Right kidney (tissue), 1 donor: ENCODE measurements at regions not wholly inside any gene's neighbourhood (a gene's known extent, or its start where the extent isn't known, plus 50 kb on each side); places are given as distances from the start of the nearest gene placed in this dataset.
A peak's percentile ranks its signal among the peaks of the same experiment; 100 is the strongest.

Experiments used
- DNase-seq: peaks from one replicate; pipeline ENCODE4 v3.0.0-alpha.2; 2016

DNA sequence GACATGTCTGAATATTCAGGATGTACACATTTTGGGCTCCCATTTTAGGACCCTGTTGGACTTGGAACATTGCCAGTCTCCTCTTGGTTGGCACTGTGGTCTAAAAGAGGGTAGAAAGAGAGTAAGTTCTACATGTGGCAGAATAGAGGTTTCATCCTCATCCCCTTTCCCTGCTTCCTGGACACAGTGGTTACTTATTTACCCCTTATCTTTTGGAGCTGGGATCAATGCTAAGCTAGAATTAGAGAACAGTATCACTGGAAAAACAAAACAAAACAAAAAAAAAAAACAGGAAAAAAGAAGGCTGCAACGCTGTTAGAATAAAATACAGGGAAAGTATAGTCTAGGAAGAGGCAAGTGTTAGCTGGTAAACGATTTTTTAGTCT, 790.6 kb downstream of the MAFB start:
- no peak for DNase-seq

DNA sequence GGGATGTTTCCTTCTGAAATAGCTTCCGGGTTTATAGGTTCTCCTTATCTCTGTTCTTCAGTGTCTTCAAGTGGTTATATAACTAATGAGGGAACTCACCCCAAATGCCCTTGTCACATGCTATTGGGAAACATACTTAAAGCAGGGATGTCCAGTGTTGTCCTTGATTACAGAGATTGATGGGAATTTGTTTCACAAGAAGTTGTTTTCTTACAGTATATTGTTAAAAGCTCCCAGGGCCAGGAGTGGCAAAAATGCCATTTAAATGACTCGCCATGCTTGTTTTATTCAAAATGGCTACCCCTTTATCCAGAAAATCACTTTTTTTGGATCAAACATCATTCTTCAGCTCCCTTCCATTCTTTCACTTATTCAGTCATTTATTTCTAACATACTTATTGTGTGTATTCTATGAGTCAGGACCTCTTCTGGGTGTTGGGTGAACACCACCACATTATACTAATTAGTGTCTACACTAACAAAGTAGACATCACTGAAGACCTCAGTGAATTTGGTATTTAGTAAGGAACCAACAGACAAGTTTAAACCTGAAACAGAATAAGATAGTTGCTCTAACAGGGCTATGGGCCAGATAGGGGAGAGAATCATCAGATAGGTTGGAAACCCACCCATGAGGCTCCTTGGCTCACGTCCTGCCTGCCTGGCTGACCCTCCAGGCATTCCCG, 791.1 kb downstream of the MAFB start:
- no peak for DNase-seq

DNA sequence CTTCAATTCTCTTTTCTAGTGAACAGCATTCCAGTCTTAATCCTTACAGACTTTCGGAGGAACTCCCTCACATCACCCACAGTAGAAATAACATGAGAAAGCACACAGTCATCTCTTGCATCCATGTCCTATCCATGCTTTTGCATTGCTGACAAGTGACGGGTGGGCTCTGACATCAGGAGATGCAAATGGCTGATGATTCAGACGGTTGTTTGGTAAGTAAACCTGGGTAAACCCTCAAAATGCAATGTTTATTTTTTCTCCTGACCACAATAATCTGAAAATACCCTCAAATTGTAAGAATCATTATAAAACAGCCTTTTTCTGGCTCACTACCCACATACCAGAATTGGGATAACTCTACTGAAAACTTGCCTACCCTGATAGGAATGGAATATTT, 792.0 kb downstream of the MAFB start:
- DNase-seq: no peak

DNA sequence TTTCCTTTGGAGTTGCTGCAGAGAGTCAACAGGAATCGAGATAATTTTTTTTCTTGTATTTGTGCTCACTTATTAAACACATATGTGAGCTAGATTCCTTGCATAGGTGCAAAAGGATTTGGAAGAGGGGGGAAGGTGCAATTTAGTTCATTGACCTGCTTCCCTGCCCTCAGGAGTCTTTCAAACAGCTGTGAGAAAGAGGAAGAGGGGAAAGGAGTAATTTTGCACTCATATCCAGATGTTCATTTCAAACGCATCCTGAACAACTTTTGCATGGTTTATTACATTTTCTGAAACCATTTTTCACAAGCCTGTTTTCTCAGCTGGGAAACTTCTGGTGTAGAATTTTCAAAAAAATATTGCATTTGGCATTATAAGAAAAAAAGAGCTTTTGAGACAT, 795.0 kb downstream of the MAFB start:
- no peak for DNase-seq

DNA sequence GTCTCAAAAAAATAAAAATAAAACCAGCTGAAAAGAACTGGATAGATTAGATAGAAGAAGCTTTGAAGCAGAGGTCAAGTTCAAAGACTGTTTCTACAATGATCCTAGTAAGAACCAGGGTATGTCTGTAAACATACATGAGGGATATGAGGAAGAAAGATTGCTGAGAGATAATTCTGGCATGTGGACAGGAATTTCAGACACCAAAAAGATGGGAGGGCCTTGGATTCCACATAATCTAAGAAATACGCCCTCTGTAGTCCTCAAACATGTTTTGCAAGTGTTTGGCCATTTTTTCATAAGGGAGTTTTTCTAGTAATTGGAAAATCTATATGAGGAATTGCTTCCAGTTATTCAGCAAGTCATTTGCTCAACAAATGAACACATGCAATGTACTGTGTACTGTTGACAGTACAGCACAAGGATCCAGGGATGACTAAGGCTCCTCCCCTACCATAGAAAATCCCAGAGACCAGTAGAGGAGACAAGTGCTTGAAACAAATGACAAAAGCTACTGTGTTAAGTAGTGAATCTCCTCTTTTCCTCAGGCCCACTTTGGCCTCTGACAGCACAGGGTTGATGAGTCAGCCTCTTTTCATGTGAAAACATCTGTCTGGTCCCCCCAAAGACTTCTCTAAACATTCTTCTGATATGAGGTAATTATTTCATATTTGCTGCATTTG, 795.9 kb downstream of the MAFB start:
- DNase-seq: no peak

DNA sequence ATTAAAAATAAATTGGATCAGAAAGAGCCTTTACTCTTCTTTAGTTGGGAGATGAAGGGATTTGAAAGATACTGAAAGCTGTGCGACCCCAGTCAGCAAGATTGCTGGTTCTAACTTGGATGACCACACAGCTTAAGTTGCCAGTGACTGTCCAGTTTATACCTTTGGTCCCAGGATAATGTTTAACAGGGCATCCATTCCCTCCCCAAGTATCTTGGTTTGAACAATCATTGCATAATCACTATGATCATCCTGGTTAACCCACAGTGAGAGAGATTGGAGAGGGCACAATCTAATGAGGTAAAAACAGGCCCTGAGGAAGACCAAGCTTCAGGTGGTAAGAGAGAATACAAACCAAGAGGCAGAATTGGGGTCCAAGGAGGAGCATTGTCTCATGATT, 798.3 kb downstream of the MAFB start:
- no peak for DNase-seq

DNA sequence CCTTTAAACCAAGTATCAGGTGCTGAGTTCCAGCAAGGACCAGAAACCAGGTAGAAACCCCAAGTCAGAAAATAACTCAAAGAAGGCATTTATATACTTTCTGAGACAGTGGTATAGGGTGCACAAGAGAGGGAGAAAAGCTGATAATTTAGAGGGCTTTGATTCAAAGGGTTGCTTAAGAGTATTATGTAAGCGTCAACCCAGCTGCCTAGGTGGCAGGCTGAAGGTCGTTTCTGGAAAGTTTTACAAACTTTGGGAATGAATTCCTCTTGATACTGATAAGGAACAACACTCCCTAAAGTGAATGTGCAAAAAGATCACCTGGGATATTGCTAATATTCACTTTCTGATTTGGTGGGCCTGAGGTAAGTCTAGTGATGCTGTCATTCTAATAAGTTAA, 800.7 kb downstream of the MAFB start:
- DNase-seq: no peak

DNA sequence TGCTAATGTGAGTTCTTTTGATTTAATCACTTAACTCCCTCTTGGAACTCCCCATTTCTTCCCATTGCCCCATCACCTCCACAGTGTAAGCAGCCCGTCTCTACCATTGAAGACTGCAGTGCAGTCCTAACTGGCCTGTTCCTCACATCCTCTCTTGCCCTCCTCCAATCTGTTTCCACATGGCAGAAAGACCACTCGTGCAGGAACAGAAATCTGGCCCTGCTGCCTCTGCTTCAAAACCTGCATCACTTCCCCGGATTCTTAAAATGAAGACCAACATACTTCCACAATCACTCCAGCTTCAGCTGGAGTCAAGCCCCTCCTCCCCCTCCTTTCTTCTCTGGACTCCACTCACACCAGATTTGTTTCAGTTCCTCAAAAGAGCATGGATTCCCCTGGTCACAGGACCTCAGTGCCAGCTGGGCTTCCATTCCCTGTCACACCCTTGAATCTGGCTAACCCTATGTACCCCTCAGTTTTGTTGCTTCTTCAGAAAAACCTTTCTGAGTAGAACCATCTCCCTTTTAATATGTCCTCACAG, 802.3 kb downstream of the MAFB start:
- DNase-seq: no peak

DNA sequence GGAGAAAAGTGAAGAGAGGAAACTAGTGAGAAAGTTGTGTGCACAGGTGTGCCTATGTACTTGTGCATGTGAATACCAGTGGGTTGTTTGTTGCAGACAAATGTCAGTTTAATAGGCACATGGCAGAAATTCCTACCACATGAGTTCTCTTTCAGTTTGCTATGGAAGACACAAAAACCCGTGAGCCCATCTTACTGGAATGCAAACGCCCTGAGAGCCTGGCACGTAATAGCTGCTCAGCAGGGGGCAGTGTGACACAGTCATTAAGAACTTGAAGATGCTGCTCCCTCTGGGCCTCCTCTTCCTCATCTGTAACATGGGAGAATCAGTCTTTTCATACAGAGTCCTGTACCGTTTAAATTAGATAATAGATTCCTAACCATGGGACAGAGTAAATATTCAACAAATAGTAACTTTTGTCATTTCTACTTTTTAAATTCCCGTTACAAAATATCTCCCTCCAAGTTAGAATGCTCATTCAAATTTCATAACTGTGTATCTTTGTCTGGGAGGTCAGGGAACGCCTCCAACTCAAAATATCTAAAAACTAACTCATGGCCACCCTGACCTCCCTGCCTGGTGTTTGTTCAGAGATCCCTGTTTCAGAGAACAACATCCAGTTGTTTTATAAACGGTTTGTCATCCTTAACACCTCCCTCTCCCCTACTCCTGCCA, 802.9 kb downstream of the MAFB start:
- DNase-seq: no peak

DNA sequence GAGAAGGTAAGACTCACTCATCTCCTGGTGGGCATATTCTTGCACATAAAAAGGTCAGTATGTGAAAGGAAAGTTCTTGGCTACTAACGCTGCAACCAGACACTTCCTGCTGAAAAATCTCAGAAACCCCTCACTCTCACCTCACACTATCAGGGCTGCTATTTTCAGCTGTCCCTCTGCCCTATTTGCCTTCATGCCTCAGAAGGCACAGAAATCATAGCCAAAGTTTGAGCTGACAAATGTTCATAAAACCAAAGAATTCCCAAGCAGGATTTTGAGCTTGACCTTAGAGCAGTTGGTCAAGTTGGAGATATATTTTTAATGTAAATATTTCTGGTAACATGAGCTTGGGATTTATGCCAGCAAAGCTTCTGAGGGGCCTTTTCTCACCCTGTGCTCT, 806.2 kb downstream of the MAFB start:
- DNase-seq: no peak

DNA sequence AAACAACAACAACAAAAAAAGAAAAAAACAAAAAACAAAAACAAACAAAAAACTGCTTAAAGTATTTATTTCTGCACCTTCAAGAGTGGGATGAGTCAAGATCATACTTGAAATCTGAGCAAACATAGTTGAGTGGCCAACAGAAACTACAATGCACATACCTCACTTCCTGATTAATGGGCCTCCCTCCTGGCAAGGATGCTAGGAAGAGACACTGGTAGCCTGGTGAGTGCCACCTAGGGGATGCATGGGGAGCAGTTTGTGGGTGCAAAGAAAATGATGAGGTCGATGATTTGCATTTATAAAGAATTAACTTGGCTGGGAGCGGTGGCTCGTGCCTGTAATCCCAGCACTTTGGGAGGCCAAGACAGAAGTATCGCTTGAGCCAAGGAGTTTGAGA, 808.1 kb downstream of the MAFB start:
- no peak for DNase-seq

DNA sequence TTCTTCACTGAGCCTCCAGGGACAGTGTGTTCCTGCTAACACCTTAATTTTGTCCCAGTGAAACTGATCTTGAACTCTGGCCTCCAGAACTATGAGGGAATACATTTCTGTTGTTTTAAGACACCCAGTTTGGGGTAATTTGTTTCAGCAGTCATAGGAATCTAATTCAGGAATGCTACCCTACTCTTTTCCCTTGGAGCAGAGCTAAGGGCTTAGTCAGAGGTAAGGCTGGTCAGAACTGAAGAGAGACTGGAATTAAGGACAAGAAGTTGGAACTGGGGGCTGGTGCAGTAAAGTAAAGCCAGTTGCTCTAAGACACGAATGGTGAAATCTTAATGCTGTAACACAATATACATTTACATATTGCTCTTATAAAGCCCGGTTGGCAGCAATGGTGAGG, 809.7 kb downstream of the MAFB start:
- no peak for DNase-seq

DNA sequence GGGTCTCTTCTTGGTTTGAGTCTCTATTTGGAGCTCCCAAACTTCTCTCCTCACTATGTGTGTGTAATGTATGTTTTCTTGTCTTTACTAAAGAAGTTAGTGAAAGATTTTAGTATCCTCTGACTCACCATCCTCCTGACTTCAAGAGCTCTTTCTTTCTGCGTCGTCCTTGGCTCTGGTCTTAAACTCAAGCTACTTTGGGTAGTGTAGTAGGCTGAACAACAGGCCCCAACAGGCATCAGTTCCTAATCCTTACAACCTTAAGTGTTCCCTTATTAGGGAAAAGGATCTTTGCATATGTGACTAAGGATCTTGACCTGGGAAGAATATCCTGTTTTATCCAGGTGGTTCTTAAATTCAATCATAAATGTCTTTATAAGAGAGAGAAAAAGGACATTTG, 810.2 kb downstream of the MAFB start:
- DNase-seq: no peak

DNA sequence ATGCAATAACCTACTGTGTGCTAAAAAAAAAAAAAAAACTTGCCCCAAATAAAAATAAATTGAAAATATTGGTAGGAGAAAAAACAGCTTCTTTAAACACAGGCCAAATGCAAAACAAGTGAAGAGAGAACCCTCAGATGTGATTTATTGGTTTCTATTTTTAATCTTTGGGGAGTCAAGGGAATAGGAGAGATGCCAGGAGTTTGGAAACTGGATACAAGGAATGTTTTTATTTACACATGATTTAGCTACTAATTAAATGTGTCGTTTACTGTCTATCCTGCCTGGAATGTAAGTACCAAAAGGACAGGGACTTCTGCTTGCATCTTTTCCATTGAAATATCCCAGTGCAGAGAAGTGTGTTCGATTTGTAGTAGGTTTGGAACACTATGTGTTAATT, 810.7 kb downstream of the MAFB start:
- no peak for DNase-seq

DNA sequence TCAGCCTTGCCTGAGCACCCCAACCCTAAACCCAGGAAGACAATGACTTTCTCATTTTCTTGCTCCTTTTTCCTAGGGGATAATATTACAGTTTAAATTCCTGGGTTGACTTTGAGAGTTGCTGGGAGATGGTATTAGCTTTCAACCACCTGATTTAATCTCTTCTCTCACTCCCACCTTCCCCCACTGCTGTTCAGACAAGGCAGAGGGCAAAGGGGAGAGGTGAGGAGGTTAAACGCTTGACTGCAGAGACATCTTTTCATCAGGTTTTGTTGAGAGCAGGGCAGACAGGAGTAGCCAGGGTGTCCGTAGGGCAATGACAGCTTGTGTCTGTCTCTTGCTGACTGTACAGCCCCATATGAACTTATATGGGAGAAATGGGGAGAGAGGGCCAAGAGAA, 811.2 kb downstream of the MAFB start:
- DNase-seq: peak; percentile 61

DNA sequence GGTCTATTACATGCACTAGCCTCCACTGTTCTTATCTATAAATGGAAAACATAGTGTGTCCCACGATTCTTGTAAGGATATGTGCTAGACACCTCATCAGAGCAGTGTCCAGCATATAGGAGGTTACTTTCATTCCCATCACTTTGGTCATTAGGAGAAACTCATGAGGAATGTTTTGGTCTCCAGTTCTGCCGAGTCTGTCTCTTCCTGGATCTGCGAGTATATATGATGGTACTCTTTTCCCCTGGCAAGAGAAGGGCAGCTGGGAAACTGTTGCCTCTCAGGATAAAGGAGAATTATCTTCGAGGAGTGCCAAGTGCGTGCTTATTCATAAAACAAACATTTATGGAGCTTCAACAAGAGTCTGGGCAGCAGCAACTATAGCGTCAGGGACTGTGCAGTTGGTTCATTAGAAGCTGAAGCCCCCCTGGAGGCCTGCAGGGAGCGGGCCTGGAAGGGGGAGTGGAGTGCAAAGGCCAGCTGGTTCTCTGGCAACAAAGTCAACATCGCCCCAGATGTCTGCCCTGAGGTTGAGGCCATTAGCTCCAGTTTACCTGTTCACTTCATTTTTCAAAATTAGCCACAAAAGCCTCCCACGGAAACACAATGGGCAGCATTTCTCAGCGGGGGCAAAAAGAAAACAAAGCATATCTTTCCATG, 811.9 kb downstream of the MAFB start:
- no peak for DNase-seq

DNA sequence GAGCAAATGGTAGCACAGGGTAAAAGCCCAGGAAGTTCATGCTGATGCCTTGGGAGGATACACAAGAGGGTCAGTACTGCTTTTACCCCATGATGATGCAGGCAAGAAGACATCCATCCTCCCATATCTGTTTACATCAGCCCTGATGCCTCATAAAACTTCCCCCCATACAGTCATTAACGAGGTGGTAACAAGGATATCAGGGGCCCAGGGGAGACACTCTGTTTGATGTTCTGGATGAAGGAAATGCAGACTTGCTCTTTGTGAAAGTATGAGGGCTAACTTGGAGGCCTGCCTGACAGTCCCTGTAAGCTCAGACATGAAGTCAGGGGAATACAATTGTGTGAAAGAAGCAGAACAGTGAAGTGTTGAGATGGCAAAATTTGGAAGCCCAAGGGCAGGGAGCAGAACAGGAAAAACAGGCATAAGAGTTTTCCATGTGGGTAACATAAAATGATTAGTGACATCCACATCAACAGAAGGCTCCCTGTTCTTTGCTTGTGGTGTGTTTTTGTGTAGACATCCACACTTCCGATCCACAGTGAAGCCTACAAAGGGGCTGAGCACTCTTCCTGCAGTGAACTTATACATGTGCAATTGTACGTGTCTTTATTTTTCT, 813.4 kb downstream of the MAFB start:
- DNase-seq: no peak

DNA sequence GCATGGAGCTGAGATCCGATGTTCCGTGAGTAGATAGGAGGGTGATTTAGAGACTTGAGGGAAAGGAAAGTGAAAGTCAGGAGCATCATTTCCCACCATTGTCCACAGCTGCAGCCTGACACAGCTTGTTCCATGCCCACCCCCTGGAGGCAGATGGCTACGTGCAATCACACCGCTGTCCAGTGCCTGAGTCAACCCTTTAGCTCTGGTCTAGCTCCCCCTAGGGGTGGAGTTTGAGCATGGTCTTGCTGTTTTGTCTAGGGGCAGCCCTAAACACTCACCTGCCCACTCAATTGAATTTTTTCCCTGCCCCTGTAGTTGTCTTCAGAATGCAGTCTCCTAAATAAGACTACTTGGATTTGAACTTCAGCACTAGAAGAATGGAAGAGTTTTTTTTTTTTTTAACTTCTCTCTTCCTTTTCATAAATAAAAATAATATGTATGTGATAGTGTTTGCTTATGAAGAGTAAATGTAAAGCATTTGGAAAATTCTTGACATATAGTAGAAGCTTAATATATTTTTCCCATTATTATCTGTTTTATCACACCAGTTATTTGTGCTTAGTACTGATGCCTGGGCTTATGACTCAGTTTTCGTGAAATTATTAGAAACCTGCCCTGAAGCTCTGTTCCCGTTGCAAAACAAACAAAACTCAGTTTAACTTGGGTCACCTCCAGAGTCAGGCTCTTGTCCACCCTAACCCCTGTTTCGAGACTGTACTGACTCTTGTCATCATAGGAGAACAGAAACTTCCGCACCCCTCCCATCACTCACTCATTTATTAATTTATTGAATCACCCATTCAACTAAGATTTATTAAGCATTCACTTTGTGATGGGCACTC, 814.8 kb downstream of the MAFB start:
- DNase-seq: no peak

DNA sequence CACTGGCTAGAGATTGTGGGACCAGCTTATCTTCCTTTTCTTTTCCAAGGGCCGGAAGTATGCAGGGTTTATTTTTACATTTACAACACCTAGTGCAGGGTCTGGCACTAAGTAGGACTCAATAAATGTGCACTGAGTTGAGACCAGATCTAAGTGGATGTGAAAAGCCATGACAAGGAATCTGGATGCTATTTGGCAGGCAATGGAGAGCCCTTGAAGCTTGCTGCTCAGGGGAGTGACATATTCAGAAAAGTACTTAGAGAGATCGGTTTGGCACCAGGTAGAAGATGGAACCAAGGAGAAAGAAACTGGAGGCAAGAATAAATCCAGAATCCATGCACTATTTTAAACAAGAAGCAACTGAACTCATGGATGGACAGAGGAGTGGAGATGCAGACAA, 815.8 kb downstream of the MAFB start:
- DNase-seq: no peak

DNA sequence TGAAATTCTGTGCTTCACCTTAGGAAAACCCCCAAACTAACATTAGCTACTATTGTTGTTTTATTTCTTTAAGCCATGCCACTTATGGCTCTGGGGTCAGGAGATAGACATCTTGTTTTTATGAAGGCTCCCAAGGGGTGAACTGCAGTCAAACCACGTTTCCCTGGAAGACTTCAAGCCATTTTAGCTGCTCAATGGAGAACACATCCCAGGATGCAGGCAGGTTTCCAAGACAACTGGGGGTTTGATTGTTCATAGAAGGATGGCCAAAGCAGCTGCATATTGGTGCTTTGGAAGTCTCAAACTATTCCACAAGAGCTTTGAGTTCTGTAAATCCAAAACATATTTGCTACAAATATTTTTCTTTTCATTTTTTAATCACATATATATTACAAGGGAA, 818.0 kb downstream of the MAFB start:
- no peak for DNase-seq

DNA sequence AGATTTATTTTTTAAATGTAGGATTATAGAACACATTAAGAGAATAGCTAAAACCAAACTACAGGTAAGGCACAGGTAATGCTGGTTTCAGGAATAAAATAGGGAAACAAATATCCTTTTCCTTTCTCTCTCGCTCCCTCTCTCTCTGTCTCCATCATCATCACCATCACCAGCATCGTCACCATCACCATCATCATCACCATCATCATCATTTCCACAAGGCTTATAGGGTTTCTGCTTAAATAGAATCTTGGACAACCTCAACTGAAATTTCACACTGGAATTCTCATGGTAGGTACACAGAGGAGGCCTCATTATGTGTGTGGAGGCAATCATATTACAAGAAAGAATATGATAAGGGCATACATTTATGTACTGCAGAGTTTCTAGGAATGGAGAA, 823.6 kb downstream of the MAFB start:
- DNase-seq: no peak

DNA sequence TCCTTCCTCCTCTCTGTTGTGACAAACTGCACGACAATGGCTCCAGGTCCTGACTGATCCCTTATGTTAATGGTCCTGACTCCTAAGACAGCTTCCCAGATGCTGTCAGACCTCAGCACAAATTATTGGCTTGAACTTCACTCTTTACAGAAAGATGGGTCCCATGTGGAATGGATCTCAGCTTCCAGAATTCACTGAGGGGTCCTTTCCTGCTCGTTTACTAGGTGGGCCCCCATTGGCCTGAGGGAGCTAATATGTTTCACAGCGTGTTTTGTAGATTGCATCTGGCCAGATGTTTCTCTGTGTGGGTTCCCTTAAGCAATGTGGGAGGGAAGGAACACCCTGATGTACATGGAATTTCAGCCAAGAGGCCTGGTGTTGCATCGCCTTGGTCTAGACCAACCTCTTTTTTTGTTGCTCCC, 826.6 kb downstream of the MAFB start:
- no peak for DNase-seq
